SU-DHL-6 (cell line): ENCODE measurements at regions not wholly inside any gene's neighbourhood (a gene's known extent, or its start where the extent isn't known, plus 50 kb on each side); places are given as distances from the start of the nearest gene placed in this dataset.

Source experiments
- EZH2phosphoT487 ChIP-seq: fragments of 200-600 bp; sonication (generic), shearing (Covaris generic); conservative IDR thresholded peaks from 2 replicates; pipeline ENCODE4 v1.6.1; 2018; ENCODE audit warnings: mild to moderate bottlenecking, antibody characterized with exemption, low read length, moderate library complexity, mixed read lengths
- TF ChIP-seq, protein P1 (sequence below): fragments of 200-600 bp; sonication (generic); IDR thresholded peaks from one replicate; pipeline ENCODE4 v1.5.1; 2017; ENCODE audit warnings: antibody characterized with exemption, mild to moderate bottlenecking, low read length, moderate library complexity; ENCODE audit not compliant: insufficient read depth, poor library complexity, severe bottlenecking

DNA sequence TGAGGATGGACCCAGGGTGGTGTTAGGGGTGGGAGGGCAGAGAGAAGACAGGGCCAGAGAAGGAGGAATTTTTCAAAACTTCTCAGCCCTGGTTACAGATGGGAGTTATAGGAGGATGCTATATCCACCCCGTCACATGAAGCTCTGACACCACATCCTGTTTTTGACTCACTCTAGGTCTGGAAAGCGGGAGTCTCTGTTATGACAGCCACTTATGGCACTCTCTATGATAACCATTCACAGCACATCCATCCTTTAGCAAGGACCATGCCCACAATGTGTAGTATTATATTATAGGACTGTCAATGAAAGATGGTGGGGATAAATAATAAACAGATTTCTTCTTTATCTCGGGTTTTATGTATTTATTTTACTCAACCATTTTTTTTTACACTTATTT lies 461.2 kb downstream of the CDH2 start:
- TF ChIP-seq, protein P1, sequence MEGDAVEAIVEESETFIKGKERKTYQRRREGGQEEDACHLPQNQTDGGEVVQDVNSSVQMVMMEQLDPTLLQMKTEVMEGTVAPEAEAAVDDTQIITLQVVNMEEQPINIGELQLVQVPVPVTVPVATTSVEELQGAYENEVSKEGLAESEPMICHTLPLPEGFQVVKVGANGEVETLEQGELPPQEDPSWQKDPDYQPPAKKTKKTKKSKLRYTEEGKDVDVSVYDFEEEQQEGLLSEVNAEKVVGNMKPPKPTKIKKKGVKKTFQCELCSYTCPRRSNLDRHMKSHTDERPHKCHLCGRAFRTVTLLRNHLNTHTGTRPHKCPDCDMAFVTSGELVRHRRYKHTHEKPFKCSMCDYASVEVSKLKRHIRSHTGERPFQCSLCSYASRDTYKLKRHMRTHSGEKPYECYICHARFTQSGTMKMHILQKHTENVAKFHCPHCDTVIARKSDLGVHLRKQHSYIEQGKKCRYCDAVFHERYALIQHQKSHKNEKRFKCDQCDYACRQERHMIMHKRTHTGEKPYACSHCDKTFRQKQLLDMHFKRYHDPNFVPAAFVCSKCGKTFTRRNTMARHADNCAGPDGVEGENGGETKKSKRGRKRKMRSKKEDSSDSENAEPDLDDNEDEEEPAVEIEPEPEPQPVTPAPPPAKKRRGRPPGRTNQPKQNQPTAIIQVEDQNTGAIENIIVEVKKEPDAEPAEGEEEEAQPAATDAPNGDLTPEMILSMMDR = no peak
- no peak for TF ChIP-seq EZH2phosphoT487
